ENCODE measurements at regions not wholly inside any gene's neighbourhood (a gene's known extent, or its start where the extent isn't known, plus 50 kb on each side); places are given as distances from the start of the nearest gene placed in this dataset.

- DNase-seq (ENCODE audit: low read depth in 2 of 2) = no peak
These were observed 204.0 kb downstream of the AACS start for GRCh38 chr12:125269276-125269675.

- no peak for DNase-seq (ENCODE audit: low read depth in 2 of 2)
These were observed 206.7 kb downstream of the AACS start for GRCh38 chr12:125271892-125272291.

- no peak for DNase-seq (ENCODE audit: low read depth in 2 of 2)
These were observed 207.2 kb downstream of the AACS start for GRCh38 chr12:125272383-125272933.

- DNase-seq (ENCODE audit: low read depth in 2 of 2) = no peak
These were observed 211.3 kb downstream of the AACS start for GRCh38 chr12:125276567-125276966.

- no peak for DNase-seq (ENCODE audit: low read depth in 2 of 2)
These were observed 215.5 kb downstream of the AACS start for GRCh38 chr12:125280482-125281377.

- no peak for DNase-seq (ENCODE audit: low read depth in 2 of 2)
These were observed 217.7 kb downstream of the AACS start for GRCh38 chr12:125282921-125283320.

GRCh38 chr12:125283521-125283920 lies 218.3 kb downstream of the AACS start:
- no peak for DNase-seq (ENCODE audit: low read depth in 2 of 2)

GRCh38 chr12:125284087-125284486 lies 218.9 kb downstream of the AACS start:
- no peak for DNase-seq (ENCODE audit: low read depth in 2 of 2)

GRCh38 chr12:125284945-125285685 lies 219.9 kb downstream of the AACS start:
- no peak for DNase-seq (ENCODE audit: low read depth in 2 of 2)

- DNase-seq (ENCODE audit: low read depth in 2 of 2) = no peak
These were observed 220.9 kb downstream of the AACS start for GRCh38 chr12:125286005-125286727.

- no peak for DNase-seq (ENCODE audit: low read depth in 2 of 2)
These were observed 222.1 kb downstream of the AACS start for GRCh38 chr12:125287155-125287847.

GRCh38 chr12:125288931-125289928 lies 224.0 kb downstream of the AACS start:
- no peak for DNase-seq (ENCODE audit: low read depth in 2 of 2)

GRCh38 chr12:125289970-125290369 lies 224.7 kb downstream of the AACS start:
- DNase-seq (ENCODE audit: low read depth in 2 of 2) = no peak

GRCh38 chr12:125292700-125293099 lies 227.5 kb downstream of the AACS start:
- DNase-seq (ENCODE audit: low read depth in 2 of 2) = no peak

- DNase-seq (ENCODE audit: low read depth in 2 of 2) = no peak
These were observed 230.3 kb downstream of the AACS start for GRCh38 chr12:125295550-125295949.

GRCh38 chr12:125296701-125297100 lies 231.5 kb downstream of the AACS start:
- DNase-seq (ENCODE audit: low read depth in 2 of 2) = no peak

GRCh38 chr12:125299840-125300239 lies 234.6 kb downstream of the AACS start:
- DNase-seq (ENCODE audit: low read depth in 2 of 2) = no peak

GRCh38 chr12:125300249-125300648 lies 235.0 kb downstream of the AACS start:
- DNase-seq (ENCODE audit: low read depth in 2 of 2) = no peak

GRCh38 chr12:125303337-125303736 lies 238.1 kb downstream of the AACS start:
- DNase-seq (ENCODE audit: low read depth in 2 of 2) = no peak

GRCh38 chr12:125304029-125304428 lies 238.8 kb downstream of the AACS start:
- no peak for DNase-seq (ENCODE audit: low read depth in 2 of 2)

Data from activated CD4-positive, alpha-beta T cell treated with anti-CD3 and anti-CD28 coated beads for 24 hours (primary cell).